HG02938 (cell line): ENCODE measurements at regions not wholly inside any gene's neighbourhood (a gene's known extent, or its start where the extent isn't known, plus 50 kb on each side); places are given as distances from the start of the nearest gene placed in this dataset.
"Not testable (repeated sequence)": the region's sequence is repeated elsewhere in the genome, so short reads cannot be mapped to it uniquely, and the experiment has no call there.

ENCODE experiments used
- ATAC-seq: cut with Tn5 transposase; IDR thresholded peaks from one replicate; pipeline ENCODE4 v1.9.1; 2021; ENCODE audit warnings: mild to moderate bottlenecking, moderate library complexity; ENCODE audit not compliant: unreplicated experiment

DNA sequence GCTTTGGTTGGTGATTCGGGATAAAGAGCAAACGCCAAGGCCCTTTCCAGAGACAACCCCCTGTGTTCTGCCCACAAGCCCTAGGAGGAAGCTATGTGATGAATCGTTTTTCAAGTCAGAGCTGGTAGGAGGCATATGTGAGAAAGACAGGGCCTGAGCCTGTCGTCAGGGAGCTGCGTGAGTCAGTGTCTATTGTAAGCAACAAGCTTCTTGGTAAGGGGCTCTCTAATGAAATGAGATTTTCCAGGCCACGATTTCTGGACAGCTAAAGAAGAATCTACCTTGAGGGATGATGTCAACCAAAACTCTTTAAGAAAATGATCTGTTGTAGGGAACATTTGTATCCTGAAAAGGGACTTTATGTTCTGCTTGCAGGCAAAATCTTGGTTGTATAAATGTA, 318.9 kb upstream of the IL12A start:
- no peak for ATAC-seq

GRCh38 chr3:159672728-159673688, 315.6 kb upstream of the IL12A start:
- ATAC-seq = peak; percentile 57

GRCh38 chr3:159674583-159674982, 314.1 kb upstream of the IL12A start:
- ATAC-seq = no peak

DNA sequence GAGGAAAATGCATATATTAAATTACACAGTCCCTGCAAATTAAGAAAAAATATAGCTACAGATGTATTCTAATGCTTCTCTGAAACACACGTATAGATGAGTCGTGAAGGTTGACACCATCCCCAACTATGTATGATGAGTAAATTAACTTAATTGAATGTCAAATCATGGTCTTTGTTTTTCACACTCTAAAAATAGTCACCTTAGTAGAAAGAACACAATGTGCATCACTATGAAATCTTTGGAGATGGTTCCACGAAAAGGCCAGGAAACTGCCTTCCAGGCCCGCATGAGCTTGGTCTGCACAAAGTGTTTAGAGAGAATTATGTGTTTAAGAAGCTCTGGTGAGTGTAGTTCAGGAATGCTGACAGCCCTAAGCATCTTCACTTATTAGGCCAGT, 313.4 kb upstream of the IL12A start:
- ATAC-seq = no peak

GRCh38 chr3:159679900-159680299, 308.7 kb upstream of the IL12A start:
- no peak for ATAC-seq

DNA sequence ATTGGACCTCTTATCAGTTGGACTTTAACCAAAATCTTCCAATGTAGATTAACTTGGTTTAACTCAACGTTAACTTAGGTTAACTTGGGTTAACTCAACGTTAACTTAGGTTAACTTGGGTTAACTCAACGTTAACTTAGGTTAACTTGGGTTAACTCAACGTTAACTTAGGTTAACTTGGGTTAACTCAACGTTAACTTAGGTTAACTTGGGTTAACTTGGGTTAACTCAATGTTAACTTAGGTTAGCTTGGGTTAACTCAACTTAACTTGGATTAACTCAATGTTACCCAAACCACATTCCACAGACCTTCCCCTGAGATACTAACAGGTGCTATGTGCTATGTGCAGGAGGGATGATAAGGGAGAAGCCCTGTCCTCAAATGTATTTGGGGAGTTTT, 306.9 kb upstream of the IL12A start:
- not testable (repeated sequence) for ATAC-seq

GRCh38 chr3:159685801-159686200, 302.8 kb upstream of the IL12A start:
- no peak for ATAC-seq

GRCh38 chr3:159693226-159693625, 295.4 kb upstream of the IL12A start:
- no peak for ATAC-seq

DNA sequence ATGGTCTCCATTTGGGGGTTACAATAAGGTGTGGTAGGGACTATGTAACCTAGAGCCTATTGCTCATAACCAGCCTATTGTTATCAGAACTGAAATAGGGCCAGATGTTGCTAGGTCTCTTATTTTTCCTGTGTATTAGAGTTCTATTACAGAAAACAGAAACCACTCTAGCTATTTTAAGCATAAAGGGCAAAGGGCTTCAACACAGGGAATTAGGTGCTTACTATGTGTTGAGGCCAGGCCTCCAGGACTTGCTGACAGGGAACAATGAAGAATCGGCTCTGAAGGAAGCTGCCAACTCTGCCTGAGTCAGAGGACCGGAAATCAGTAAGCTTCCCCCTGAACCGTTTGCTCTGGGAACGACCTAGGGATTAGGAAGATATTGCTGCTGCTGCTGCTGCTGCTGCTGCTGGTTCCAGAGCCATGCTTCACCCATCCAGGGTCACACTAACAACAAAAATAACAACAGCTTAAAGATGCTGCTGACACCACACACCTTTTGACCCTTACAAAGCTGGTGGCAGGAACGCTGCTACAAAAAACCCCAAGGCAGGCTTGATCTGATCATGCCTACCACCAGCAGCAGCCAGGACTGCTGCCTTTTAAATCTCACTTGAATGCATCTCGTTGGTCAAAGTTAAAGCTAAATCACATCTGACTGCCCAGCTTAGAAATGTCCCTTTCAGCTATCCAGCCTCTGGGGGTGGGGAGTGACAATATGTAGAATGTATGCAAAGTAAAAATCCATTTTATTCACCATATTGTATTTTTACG, 276.9 kb upstream of the IL12A start:
- no peak for ATAC-seq

DNA sequence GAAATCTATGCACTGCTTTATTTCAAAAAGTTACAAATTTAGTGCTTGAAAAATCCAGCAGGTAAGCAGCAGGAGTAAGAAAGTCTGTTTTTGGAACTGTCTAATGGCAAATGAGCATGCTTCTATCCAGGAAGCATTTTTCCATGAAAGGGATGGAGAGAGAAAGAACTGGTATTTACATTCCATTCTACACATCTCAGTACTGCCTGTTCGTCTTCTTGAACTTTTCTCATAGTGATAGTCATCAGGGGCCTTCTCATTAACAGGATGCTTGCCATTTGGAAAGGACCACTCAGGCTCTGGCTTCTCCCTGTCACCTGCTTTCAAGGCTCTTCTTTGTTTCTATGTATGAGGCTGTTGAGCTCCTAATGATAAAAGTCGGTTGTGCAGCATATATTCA, 267.3 kb upstream of the IL12A start:
- no peak for ATAC-seq

- no peak for ATAC-seq
Observed at GRCh38 chr3:159723295-159723694, 265.3 kb upstream of the IL12A start.

- no peak for ATAC-seq
Observed at GRCh38 chr3:159724627-159725026, 264.0 kb upstream of the IL12A start.

- ATAC-seq = no peak
Observed at GRCh38 chr3:159726231-159726964, 262.2 kb upstream of the IL12A start.

DNA sequence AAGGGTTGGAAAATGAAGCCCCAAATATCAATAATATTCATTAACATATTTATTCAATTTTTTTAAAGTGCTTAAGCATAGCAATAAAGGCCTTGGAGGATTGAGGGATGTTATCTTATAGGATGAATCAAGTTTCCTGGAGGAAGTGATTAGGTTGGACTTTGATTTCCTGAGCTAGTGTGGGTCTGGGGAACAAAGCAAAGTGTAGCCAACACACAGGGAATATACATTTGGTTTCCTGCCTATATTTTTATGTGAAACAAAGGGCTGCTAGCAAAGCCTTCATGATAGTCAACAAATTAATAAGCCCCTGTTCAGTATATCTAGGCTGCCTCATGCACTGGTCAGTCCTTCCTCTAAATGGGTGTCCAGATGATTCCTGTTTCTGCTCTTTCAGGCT, 261.1 kb upstream of the IL12A start:
- ATAC-seq = no peak

GRCh38 chr3:159731254-159731653, 257.4 kb upstream of the IL12A start:
- ATAC-seq = no peak

DNA sequence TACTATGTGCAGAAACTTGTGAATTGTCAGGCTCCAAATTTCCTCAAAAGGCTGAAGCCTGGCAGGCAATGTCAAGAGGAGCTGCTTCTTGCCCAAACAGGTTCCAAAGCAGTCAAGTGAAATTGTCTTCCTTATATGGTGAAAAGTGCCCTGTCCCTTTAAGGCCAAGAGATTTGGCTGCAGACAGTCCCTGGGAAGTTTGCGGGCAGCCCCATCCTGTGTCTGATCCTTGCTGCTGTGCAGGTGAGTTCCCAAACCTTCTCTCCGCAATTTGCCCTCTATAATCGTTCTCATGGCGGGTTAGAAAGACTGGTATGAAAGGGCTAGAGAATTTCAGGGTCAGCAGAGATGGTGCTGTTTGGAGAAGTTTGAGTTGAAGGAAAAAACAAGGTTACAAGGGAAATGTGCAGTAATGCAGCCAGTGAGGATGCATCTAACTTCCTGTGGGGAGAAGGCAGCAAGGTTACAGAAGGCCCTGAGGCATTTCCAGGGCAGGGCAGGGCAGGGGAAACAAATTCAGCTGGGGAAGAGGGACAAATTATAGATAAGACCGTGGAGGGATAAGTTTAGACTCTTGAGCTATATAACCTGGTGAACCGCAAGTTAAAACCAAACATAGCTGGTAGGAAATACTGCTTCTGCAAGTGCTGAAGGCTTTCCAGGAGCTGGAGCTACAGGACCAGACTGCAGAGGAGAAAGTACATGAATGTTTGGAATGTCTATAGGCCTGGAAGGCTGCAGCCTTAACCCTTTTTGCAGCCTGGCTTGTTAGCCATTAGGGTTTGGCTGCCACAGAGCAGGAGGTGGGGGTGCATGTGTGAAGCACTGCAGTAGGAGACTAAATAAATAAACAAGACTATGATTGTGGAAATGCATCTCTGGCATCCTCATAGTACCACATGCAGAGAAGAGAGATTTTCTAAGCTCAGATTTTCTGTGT, 256.2 kb upstream of the IL12A start:
- ATAC-seq = no peak

- no peak for ATAC-seq
Observed at GRCh38 chr3:159733194-159733860, 255.3 kb upstream of the IL12A start.

DNA sequence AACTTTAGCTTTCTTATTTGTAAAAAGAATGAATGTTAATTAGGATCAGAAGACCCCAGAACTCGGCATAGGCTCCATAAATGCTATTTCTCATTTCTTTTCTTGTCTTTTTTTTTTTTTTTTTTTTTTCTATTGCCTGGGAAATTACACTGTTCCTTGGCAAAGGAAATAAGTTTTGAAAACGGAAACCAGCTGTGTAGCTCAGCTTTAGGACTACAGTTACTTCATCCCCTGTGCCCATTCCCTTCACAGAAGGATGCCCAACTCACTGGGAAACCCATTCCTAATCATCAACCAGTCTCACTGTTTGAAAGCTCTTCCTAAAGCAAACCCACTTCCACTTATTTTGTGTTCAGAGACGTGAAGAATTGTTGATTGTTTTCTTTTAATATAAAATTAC, 254.0 kb upstream of the IL12A start:
- ATAC-seq = no peak

DNA sequence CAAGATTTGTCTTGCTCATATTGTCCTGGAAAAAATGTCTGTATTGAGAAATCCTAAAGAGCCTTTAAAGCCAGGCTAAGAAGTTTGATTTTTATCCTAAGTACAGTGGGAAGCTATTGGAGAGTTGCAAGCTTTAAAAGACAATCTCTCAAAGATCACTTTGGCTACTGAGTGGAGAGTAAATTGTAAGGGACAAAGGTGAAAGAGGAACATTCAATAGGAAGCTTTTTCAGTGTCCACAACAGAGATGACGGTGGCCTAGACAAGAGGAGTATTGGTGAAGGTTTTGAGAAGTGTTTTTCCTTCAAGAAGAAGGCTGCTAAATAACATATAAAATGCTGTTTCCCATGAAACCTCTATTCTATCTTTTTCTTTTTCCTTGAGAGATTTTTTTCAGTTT, 249.5 kb upstream of the IL12A start:
- no peak for ATAC-seq

- ATAC-seq = no peak
Observed at GRCh38 chr3:159739969-159740368, 248.7 kb upstream of the IL12A start.
